GM19455 (cell line): ENCODE measurements at regions not wholly inside any gene's neighbourhood (a gene's known extent, or its start where the extent isn't known, plus 50 kb on each side); places are given as distances from the start of the nearest gene placed in this dataset.

Experiments
- ATAC-seq: cut with Tn5 transposase; IDR thresholded peaks from one replicate; pipeline ENCODE4 v1.9.1; 2021; ENCODE audit not compliant: unreplicated experiment

- no peak for ATAC-seq
These were observed 55.6 kb upstream of the PPP2R5C start for GRCh38 chr14:101705733-101706508.

- ATAC-seq = no peak
These were observed 54.9 kb upstream of the PPP2R5C start for GRCh38 chr14:101706509-101707067.

- ATAC-seq = no peak
These were observed 54.3 kb upstream of the PPP2R5C start for GRCh38 chr14:101707068-101707842.

DNA sequence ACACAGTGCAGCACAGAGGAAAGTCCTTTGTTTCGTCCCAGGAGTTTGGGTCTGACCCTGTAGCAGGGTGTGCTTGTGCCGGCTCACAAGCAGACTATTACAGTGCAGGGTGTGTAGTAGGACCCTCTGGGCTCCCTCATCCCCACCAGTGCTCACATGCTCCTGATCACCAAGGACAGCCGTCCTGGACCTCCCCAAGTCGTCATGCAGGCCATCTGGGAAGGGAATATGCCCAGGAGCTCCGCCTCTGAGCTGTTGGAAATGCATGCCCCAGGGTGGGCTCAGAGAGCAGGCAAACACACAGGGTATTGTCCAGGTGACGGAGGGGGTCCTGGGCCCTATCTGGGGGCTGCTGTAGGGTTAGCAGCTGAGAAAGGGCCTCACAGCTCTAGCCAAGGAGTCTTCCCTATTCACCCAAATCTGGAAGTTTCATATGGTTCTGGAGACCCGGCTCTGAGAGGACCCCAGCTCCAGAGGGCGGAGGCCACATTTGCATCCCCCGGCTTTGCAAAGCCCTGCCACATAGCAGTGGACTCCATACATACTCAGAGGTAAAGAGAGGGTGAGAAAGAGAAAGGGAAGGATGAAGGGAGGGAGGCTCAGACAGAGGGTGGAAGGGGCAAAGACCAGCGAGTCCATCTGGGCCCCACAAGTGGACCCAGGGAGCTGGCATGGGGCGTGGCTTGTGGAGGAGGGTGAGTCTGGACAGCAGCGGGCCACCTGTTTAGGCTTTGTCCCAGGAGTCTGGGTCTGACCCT is 53.5 kb upstream of the PPP2R5C start:
- no peak for ATAC-seq

DNA sequence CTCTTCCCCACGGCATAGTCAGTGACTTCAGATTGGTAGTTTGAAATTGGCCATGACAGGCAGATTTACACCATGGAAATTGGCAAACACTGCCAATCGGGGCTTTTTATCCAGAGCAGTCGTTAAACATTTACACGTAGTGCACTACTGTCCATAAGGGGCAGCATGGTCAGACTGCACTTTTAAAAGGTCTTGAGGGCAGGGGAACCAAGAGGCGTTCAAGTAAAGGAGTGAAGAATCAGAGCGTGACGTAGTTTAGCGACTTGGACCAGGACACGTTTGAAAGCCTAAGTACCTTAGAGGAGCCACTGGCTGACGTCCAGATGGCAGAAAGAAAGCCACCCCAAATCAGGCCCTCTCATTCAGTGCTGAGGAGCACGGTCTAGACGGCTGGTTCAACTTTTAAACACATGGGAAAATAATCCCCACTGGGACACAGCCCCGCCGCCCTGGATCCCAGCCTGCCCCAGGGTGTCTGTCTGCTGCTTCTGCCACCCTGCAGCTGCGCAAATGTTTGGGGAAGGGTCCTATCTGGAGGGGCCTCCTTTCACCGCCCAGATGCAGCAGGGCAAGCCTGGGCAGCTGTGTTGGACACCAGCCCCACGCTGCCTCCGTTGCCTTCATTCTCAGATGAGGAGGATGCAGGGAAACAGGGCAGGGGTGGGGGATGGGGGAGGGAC is 52.5 kb upstream of the PPP2R5C start:
- ATAC-seq = no peak

DNA sequence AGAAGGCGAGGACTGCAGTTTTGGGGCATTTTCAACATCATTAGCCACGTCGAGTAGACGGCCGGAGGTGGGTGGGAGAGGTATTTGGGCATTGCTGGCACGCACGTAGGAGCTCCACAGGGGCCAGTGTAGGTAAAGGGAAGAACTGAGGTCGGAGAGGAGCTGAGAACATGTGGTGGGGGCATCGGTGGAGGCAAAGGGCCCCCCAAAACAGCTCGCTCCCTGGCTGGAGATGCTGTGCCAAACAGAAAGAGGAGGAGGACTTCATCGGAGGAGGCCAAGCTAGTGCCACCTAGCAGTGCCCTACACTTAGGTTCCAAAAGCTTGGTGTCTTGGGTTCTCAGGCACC is 52.0 kb upstream of the PPP2R5C start:
- ATAC-seq = no peak

DNA sequence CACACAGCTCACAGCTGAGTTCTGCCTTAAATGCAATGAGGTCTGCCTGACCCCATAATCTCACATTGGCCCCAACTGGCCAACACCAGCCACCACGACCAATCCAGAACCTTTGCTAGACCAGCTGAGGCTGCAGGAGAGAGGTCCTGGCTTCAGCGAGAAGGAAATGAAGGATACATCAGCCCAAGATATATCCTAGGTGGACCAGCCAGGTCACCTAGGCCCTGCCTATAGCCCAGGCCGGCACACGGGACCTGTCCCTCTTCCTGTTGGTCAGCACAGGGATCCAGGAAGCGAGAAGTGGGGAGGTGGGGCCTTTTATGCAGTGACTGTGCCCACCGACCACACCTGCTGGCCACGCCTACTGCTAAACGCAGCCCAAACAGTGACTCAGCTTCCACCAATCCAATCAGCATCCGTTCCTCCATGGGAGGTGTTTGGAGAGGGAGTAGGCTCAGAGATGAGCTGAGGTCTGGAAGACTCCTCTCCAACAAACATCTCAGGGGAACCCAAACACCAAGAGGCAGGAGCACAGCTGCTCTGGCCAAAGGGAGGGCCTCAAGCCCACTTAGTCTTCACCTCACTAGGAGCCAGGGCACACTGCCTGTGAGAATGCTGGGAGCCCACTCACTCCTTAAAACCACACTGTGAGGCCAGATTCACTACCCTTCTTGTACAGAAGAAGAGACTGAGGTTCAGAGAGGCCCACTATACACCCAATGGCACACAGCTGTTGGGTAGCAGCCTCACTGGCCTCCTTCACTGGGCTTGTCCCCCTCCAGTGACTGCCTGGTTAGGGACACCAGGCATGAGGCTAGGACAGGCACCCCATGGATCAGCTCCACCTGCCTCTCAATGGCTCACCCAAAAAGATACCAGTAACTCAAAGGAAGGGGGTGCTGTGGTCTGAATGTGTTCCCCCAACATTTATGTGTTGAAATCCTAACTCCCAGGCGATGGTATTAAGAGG is 51.3 kb upstream of the PPP2R5C start:
- ATAC-seq = no peak

GRCh38 chr14:101711041-101711856 is 50.3 kb upstream of the PPP2R5C start:
- ATAC-seq = no peak
